IPS DF 6.9 (cell line): ENCODE measurements at regions not wholly inside any gene's neighbourhood (a gene's known extent, or its start where the extent isn't known, plus 50 kb on each side); places are given as distances from the start of the nearest gene placed in this dataset.

ENCODE experiments used
- DNase-seq: peaks from one replicate; pipeline ENCODE4 v3.0.0-alpha.2; 2013; ENCODE audit warnings: low read depth, low spot score
- H3K27ac ChIP-seq: one replicate; pipeline ENCODE4 v1.5.1; 2013; ENCODE audit warnings: low read length, control low read depth
- H3K27me3 ChIP-seq: 2 replicates; pipeline ENCODE4 v1.6.1; 2013; ENCODE audit warnings: mild to moderate bottlenecking, low read length; ENCODE audit not compliant: control insufficient read depth, insufficient read depth
- H3K36me3 ChIP-seq: 2 replicates; pipeline ENCODE4 v1.6.1; 2013; ENCODE audit warnings: low read length; ENCODE audit not compliant: control insufficient read depth, insufficient read depth
- H3K4me1 ChIP-seq: 2 replicates; pipeline ENCODE4 v1.6.1; 2013; ENCODE audit warnings: low read length; ENCODE audit not compliant: control insufficient read depth, insufficient read depth
- H3K4me3 ChIP-seq: 2 replicates; pipeline ENCODE4 v1.5.1; 2013; ENCODE audit warnings: mild to moderate bottlenecking, low read length
- H3K9me3 ChIP-seq: 2 replicates; pipeline ENCODE4 v1.6.1; 2013; ENCODE audit warnings: low read length, inconsistent platforms; ENCODE audit not compliant: control insufficient read depth, insufficient read depth
- WGBS: extraction: QIAGEN DNeasy Blood & Tissue Kit; methylation state at CpG from one replicate; pipeline ENCODE4 v1.1.7; 2013; ENCODE audit warnings: mixed read lengths, missing lambda C conversion rate; ENCODE audit not compliant: insufficient read length, insufficient coverage; 5-methylcytosine and 5-hydroxymethylcytosine counted together

DNA sequence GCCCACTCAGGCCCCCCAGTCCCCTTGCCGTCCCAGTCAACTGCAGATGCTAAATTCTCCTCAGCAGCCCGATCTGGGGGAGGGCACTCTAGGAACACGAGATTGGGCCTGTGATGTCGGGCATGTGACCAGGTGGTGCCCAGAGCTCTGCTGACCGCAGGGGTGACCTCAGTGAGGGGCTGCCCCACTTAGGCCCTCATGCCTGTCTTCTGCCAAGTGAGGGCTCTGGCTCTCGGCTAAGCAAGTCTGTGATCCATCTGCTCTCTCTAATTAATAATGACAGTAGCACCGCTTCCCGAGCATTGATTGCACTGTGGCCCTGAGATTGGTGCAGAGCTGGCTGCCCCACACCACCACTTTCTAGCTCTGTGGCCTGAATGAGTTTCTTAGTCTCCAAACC, 138.8 kb downstream of the MRM1 start:
- Histone ChIP-seq H3K4me3 (no peak overlapping the region), H3K9me3 (no peaks in the 10 kb centered on the region), H3K27ac (no peak overlapping the region), H3K36me3 (no peaks in the 10 kb centered on the region), H3K27me3 (no peaks in the 10 kb centered on the region), H3K4me1 (0 out of 2 replicates have a peak, but pooled peaks cover 2% of the 10 kb centered on the region)
- DNase-seq = no peak
- no CpG with 5 or more reads among the region's 8 CpGs for WGBS

GRCh38 chr17:36741019-36741902, 139.9 kb downstream of the MRM1 start:
- Histone ChIP-seq H3K27ac (no peak overlapping the region), H3K36me3 (no peaks in the 10 kb centered on the region), H3K4me1 (0 out of 2 replicates have a peak, but pooled peaks cover 2% of the 10 kb centered on the region), H3K4me3 (no peak overlapping the region), H3K27me3 (no peaks in the 10 kb centered on the region), H3K9me3 (no peaks in the 10 kb centered on the region)
- 100% methylated on average over 2 of the region's 6 CpGs for WGBS
- DNase-seq = no peak

DNA sequence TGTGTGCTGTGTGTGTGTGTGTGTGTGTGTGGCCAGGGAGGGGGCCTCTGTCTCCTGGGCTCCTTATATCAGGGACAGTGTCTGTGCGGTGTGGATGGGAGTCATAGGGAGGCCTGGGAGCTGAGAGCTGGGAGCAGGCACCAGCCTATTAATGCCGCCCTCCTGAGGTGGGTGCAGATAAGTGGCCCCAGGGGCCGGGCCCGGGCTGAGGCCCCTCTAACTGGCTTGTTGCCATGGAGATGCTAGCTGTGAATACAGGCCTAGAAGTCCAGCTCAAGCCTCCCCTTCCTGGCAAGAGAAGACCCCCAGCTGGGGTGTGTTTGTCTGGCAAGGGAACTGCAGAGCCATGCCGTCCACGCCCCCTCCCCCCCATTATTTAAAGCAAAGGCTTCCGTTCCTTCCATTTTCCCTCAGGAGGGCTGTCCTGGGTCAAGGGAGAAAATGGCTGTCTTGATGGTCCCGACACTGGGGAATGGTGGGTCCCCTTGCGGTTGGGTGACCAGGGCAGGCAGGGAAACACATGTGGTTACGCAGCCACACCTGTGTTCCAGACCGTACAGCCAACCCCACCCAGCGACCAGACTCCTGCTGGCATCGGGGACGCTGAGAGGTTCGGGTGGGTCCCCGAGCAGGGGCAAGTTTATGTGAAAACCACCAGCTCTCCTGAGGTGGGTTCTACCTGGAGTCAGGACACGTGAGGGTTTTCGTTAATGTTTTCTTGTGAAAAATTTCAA, 141.1 kb downstream of the MRM1 start:
- Histone ChIP-seq H3K36me3 (no peaks in the 10 kb centered on the region), H3K4me1 (0 out of 2 replicates have a peak, but pooled peaks cover 2% of the 10 kb centered on the region), H3K27ac (no peak overlapping the region), H3K9me3 (no peaks in the 10 kb centered on the region), H3K27me3 (no peaks in the 10 kb centered on the region), H3K4me3 (no peak overlapping the region)
- whole genome bisulfite sequencing = no CpG with 5 or more reads among the region's 18 CpGs
- no peak for DNase-seq

GRCh38 chr17:36743130-36743529, 141.7 kb downstream of the MRM1 start:
- H3K27me3 ChIP-seq = no peaks in the 10 kb centered on the region
- H3K27ac ChIP-seq = no peak overlapping the region
- H3K4me1 ChIP-seq = 0 out of 2 replicates have a peak, but pooled peaks cover 2% of the 10 kb centered on the region
- DNase-seq = no peak
- H3K36me3 ChIP-seq = no peaks in the 10 kb centered on the region
- no peak overlapping the region for H3K4me3 ChIP-seq
- H3K9me3 ChIP-seq = no peaks in the 10 kb centered on the region
- WGBS = no CpG with 5 or more reads among the region's 7 CpGs

DNA sequence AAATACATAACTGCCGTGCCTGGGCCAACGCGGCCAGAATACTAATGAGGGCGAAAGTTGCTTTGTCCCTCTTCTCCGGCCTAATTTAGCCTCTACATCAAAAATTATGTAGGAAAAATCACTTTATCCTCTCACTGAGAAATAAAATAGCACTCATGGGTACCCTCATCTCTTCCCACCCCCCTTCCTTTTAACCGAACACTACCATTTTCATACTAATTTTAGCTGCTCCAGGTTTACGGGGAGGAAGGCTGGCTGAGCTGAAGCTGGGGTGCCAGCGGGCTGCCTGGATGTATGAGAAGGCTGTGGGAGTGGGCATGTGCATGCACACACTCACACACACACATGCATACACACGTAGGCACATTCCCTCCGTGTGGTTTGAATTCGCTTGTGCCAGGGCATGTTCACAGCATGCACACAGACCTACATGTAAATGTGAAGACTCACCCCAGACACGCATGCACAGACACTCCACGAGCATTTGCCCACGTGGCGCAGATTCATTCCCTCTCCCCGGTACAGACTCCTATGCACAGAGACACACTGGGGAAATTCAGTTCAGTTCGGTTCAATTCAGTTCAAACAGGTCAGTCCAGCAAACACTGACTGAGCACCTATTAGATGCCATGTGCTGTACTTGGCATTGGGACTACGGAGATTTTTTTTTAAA, 145.1 kb downstream of the MRM1 start:
- Histone ChIP-seq H3K4me1 (0 out of 2 replicates have a peak, but pooled peaks cover 2% of the 10 kb centered on the region), H3K27me3 (no peaks in the 10 kb centered on the region), H3K36me3 (no peaks in the 10 kb centered on the region), H3K27ac (no peak overlapping the region), H3K4me3 (no peak overlapping the region), H3K9me3 (no peaks in the 10 kb centered on the region)
- no CpG with 5 or more reads among the region's 18 CpGs for WGBS
- no peak for DNase-seq

DNA sequence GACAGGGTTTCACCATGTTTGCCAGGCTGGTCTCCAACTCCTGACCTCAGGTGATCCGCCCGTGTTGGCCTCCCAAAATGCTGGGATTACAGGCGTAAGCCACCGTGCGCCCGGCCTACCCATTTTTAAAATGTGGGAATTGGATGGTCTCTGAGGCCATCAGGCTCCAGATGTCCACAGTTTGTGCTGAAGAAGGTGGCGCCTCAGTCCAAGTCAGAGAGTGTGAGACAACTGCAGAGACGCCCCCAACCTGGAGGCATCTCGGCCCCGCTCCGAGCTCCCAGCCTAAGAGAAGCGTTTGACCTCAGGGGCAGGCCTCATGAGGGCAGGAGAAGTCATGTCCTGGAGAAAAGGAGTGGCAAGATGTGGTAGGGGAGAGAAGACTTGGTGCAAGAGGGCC, 146.5 kb downstream of the MRM1 start:
- Histone ChIP-seq H3K27me3 (no peaks in the 10 kb centered on the region), H3K36me3 (no peaks in the 10 kb centered on the region), H3K9me3 (no peaks in the 10 kb centered on the region), H3K27ac (no peak overlapping the region), H3K4me1 (no peaks in the 10 kb centered on the region), H3K4me3 (no peak overlapping the region)
- WGBS = no CpG with 5 or more reads among the region's 12 CpGs
- DNase-seq = no peak

DNA sequence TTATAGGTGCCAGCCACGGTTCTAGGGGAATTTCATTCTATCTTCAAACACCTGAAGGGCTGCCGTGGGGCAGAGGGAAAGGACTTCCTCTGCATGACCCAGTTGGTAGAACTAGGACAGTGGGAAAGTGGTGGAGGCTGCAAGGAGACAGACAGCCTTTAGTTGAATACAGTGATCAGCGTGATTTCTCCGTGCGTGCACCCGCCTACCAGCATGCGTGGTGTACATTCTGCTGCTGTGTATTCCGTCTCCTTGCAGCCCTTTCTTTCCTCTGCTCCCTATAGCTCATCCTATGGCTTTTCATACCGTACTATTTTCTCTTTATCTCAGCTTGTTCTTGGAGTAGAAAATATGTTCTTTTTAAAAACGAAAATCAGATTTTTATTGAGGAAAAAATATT, 146.9 kb downstream of the MRM1 start:
- no peaks in the 10 kb centered on the region for H3K4me1 ChIP-seq
- no peaks in the 10 kb centered on the region for H3K27me3 ChIP-seq
- no peak overlapping the region for H3K27ac ChIP-seq
- no peak overlapping the region for H3K4me3 ChIP-seq
- H3K9me3 ChIP-seq = no peaks in the 10 kb centered on the region
- no peaks in the 10 kb centered on the region for H3K36me3 ChIP-seq
- no peak for DNase-seq
- 100% methylated on average over 1 of the region's 10 CpGs for WGBS

DNA sequence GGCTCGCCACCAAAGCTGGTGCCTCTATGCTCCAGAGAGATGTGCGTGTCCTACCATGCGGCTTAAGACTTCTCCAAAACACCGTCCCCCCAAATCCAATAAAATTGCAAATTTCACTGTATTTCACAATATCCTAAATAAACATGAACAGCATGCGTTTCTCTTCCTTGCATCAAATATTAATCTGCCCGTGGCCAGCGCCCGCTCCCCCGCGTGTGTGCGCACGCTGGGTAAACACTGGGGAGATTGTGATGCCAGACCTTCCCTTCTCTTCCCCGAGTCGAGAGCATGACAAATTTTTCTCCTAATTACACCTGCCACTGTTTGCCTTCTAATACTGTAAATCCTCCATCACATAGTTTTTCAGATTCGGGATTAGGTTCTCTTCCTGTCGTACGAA, 148.1 kb downstream of the MRM1 start:
- Histone ChIP-seq H3K4me1 (no peaks in the 10 kb centered on the region), H3K36me3 (no peaks in the 10 kb centered on the region), H3K4me3 (no peak overlapping the region), H3K27me3 (no peaks in the 10 kb centered on the region), H3K27ac (no peak overlapping the region), H3K9me3 (no peaks in the 10 kb centered on the region)
- WGBS = 100% methylated on average over 1 of the region's 17 CpGs
- DNase-seq = no peak

DNA sequence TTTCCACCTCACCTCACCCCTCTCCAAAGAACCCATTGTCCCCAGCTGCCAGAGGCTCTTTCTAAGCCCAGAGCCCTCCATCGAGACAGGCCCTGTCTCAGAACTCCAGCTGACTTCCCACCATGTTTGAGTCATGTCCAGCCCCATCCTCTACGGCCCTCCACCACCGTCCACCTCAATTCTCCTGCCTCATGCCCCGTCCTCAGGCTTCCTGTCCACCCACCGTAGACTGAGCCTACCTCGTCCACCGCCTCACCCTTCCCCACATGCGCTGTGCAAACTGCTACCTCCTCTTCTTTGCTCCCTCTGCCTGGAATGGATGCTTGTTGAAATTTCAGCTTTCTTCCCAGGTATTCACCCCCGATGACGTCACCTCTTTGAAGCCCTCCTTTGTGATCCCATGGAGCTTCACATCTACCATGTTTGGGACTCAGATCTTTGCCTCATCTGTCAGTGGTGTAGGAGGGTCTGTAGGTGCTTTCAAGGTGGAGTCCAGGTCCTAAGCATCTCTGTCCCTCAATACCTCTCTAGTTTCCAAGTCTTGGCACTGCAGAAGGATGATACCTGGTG, 149.0 kb downstream of the MRM1 start:
- DNase-seq = no peak
- no CpG with 5 or more reads among the region's 10 CpGs for WGBS
- no peak overlapping the region for H3K27ac ChIP-seq
- no peaks in the 10 kb centered on the region for H3K36me3 ChIP-seq
- no peaks in the 10 kb centered on the region for H3K9me3 ChIP-seq
- H3K27me3 ChIP-seq = no peaks in the 10 kb centered on the region
- no peak overlapping the region for H3K4me3 ChIP-seq
- H3K4me1 ChIP-seq = no peaks in the 10 kb centered on the region
